NCI-H146 treated with DMSO at 0.1 percent for 48 hours (cell line): ENCODE measurements at regions not wholly inside any gene's neighbourhood (a gene's known extent, or its start where the extent isn't known, plus 50 kb on each side); places are given as distances from the start of the nearest gene placed in this dataset.
A peak's percentile ranks its signal among the peaks of the same experiment; 100 is the strongest.
"Not testable (repeated sequence)": the region's sequence is repeated elsewhere in the genome, so short reads cannot be mapped to it uniquely, and the experiment has no call there.

Experiments used
- DNase-seq: peaks from one replicate; lab custom pipeline; 2025; ENCODE audit not compliant: unreplicated experiment; lab: John Stamatoyannopoulos, UW

- DNase-seq = no peak
These were observed 767.2 kb downstream of the RAB28 start for GRCh38 chr4:12716896-12717295.

GRCh38 chr4:12712648-12713339 is 771.3 kb downstream of the RAB28 start:
- no peak for DNase-seq

- no peak for DNase-seq
These were observed 776.6 kb downstream of the RAB28 start for GRCh38 chr4:12707381-12708175.

GRCh38 chr4:12703036-12703435 is 781.1 kb downstream of the RAB28 start:
- DNase-seq = no peak

DNA sequence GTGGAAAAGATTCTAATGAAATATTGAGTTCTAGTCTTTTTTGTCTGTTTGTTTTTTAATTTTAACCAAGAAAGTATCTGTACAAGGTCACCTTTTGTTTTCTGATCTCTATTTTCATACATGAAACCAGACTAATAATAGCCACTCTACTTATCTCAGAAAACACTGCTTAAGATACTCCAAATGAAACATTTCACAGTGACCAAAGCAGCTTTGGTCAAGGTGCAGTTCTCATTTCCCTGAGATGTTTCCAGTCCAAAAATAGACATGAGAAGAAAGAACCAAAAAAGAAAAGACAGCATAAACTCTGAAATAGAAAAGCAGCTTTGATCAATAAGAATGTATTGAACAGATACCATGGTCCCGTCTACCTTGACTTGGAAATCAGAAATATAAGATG is 782.8 kb downstream of the RAB28 start:
- DNase-seq = no peak

- DNase-seq = no peak
These were observed 786.2 kb downstream of the RAB28 start for GRCh38 chr4:12697970-12698369.

- DNase-seq = no peak
These were observed 791.3 kb downstream of the RAB28 start for GRCh38 chr4:12692815-12693214.

DNA sequence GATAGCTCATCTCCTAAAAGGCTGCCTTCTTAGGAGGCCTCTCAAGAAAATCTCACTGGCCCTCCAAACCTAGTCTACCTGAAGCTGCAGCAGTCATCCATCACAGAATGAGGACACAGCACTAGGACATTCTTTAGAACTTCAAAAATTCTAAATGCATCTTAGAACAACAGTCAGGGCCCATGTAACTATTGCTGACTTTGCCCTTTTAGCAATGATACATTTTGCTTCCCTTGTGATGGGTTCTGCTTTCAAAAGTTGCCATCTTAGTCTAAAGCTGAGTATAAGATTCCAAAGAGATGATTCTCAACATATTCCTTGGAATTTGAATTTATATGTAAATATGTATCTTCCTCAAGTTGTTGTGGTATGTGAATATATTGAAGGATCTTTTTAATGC is 793.0 kb downstream of the RAB28 start:
- DNase-seq = no peak

- no peak for DNase-seq
These were observed 794.7 kb downstream of the RAB28 start for GRCh38 chr4:12689457-12689856.

DNA sequence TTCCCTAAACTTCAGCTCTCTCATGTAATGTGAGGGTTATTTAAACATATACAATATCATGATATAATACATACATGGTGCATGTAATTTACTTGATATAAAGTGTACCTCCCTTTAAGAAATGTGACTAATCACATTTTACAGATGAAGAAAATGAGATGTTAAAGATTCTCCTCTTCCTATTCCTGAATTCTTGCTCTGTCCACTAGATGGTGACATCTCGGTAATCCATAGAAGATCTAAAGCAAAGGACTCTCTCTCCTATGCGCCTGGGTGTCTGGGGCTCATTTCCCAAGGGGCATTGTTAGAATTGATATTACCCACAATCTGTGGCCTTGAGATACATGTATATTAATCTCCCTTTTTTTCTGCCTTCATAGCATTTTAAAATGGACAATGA is 804.9 kb downstream of the RAB28 start:
- no peak for DNase-seq

- no peak for DNase-seq
These were observed 810.0 kb downstream of the RAB28 start for GRCh38 chr4:12674184-12674583.

DNA sequence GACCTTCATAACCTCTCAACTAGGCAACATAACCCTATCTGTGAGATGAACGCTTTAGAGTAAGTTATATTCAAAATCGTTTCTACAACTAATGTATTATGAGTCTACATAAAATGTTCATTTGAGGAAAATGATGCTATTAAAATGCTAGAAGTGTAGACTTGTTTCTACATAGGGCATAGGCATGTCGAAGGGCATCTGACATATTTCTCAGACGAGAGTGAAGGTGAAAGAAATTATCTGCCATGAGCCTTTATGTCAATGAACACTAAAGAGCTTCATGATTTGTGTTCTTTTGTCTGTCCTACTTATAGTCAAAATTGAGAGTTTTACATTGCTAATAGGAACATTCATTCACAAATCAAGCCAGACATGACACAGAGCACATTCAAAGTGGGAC is 811.8 kb downstream of the RAB28 start:
- no peak for DNase-seq

- DNase-seq = no peak
These were observed 826.0 kb downstream of the RAB28 start for GRCh38 chr4:12658146-12658545.

DNA sequence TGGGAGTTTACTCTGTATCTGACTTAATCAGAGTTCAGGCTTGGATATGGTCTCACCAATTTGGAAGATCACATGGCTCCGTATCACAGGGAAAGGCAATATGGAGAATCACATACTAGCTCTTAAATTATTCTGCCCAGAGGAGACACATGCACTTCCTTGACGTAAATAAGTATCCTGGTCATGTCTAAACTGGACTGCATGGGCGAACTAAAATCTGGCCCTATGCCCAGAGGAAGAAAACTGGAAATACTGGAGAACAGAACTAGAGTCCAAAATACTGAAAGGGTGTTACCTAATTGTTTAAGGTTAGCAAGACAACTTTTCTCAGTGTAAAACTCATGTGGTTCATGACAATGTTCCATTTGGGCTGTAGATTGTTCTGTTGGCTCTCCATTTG is 832.3 kb downstream of the RAB28 start:
- no peak for DNase-seq

GRCh38 chr4:12645732-12646131 is 838.4 kb downstream of the RAB28 start:
- no peak for DNase-seq

DNA sequence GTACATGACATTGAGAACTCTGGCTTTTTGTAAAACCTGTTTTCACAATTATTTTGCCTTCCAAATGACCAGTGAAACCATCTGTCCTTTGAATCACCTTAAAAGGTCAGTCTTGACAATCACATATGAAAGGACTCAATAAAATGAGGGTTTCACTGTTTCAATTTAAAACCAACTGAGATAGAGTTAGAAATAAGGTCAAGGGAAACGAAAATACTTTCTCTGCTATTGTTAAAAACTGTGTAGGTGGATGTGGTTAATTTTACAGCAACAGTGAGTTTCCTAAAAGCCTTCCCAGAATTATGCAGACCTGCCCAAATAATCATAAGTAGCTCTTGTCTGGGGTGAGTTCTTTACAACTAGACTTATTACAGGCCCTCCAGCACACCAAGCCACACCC is 839.9 kb downstream of the RAB28 start:
- DNase-seq = no peak

DNA sequence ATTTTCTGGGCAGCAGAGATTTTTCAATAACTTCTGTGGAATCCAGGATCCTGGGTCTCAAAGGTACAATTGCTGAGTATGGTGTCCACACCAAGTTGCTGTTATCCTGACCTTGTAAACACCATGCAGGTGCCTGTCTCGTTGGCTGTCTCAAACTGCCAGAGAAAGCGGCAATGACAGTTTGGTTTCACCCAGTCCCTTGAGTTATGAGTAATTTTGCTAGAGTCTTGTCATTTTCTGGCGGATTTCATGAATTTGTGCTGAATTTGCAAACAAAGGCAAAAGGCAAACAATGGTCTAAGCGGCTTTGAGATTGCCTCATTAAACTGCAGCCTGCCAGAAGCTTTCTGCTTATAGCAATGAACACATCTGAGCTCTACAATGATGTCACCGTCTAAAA is 847.9 kb downstream of the RAB28 start:
- no peak for DNase-seq

- DNase-seq = no peak
These were observed 848.5 kb downstream of the RAB28 start for GRCh38 chr4:12635629-12636028.

DNA sequence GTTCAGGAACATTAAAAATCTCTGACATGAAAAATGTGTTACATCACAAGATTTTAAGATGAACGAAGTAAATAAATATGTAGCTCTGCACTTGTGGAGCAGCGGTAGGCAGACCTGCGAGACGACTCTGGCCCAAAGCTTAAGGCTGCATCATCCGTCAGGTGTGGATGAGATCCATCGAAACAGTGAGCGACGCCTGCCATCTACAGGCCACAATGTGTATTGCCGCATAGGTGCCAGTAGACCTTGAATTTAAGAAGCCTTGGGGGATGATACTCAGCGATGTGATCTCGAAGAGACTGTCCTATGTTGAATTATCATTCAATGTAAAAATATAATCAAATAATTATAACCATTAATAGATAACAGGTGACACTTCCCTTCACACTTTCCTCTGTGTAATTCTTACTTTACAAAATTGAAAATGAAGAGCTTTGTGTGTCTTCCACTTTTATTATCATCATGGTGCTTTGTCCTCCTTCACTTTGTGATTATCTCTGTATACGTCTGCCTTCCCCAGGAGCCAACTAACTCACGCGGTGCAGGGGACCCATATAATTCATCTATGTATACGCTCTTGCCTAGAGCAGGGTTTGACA is 851.0 kb downstream of the RAB28 start:
- peak; percentile 49 for DNase-seq

- no peak for DNase-seq
These were observed 868.3 kb downstream of the RAB28 start for GRCh38 chr4:12615822-12616221.

GRCh38 chr4:12612876-12613275 is 871.3 kb downstream of the RAB28 start:
- no peak for DNase-seq

- DNase-seq = not testable (repeated sequence)
These were observed 874.8 kb downstream of the RAB28 start for GRCh38 chr4:12609212-12609875.
